Mesenchymal stem cell (in vitro differentiated cells and primary cell): ENCODE measurements at regions not wholly inside any gene's neighbourhood (a gene's known extent, or its start where the extent isn't known, plus 50 kb on each side); places are given as distances from the start of the nearest gene placed in this dataset.

Experiments used
- DNase-seq: peaks from one replicate; pipeline ENCODE4 v3.0.0-alpha.2; 2013
- H2AFZ ChIP-seq: one replicate; pipeline ENCODE4 v1.6.1; 2013; ENCODE audit warnings: low read depth, mild to moderate bottlenecking, control low read depth, inconsistent platforms, low read length, moderate library complexity
- H2AK5ac ChIP-seq: 2 replicates; pipeline ENCODE4 v1.6.1; 2013; ENCODE audit warnings: low read length, moderate library complexity, mild to moderate bottlenecking, inconsistent platforms; ENCODE audit not compliant: severe bottlenecking
- H2BK120ac ChIP-seq: one replicate; pipeline ENCODE4 v1.6.1; 2013; ENCODE audit warnings: low read depth, mild to moderate bottlenecking, inconsistent platforms, low read length, moderate library complexity
- H2BK12ac ChIP-seq, 2 experiments: one replicate each; pipeline ENCODE4 v1.6.1; 2013; ENCODE audit warnings: inconsistent platforms in 2 of 2, low read length in 2 of 2, mild to moderate bottlenecking in 2 of 2, moderate library complexity in 2 of 2, control low read depth in 1 of 2
- H2BK15ac ChIP-seq: one replicate; pipeline ENCODE4 v1.6.1; 2013; ENCODE audit warnings: mild to moderate bottlenecking, low read depth, inconsistent platforms; ENCODE audit not compliant: poor library complexity, severe bottlenecking
- H2BK5ac ChIP-seq: 2 replicates; pipeline ENCODE4 v1.6.1; 2013; ENCODE audit warnings: low read depth, mild to moderate bottlenecking, low read length, control low read depth, inconsistent platforms; ENCODE audit not compliant: poor library complexity, severe bottlenecking
- H3K14ac ChIP-seq, 2 experiments: one replicate each; pipeline ENCODE4 v1.6.1; 2013; ENCODE audit warnings: inconsistent platforms in 2 of 2, low read length in 2 of 2, control low read depth in 1 of 2, mild to moderate bottlenecking in 1 of 2, moderate library complexity in 1 of 2
- H3K18ac ChIP-seq, 2 experiments: one replicate each; pipeline ENCODE4 v1.6.1; 2013; ENCODE audit warnings: inconsistent platforms in 2 of 2, low read length in 2 of 2, control low read depth in 1 of 2, low read depth in 1 of 2, mild to moderate bottlenecking in 1 of 2
- H3K23ac ChIP-seq, 2 experiments: one replicate each; pipeline ENCODE4 v1.6.1; 2013; ENCODE audit warnings: inconsistent platforms in 2 of 2, low read length in 2 of 2, mild to moderate bottlenecking in 2 of 2, moderate library complexity in 2 of 2, control low read depth in 1 of 2
- H3K27ac ChIP-seq: 2 replicates; pipeline ENCODE4 v1.5.1; 2013; ENCODE audit warnings: mild to moderate bottlenecking, moderate library complexity, low read length, control low read depth, inconsistent platforms; ENCODE audit not compliant: poor library complexity, severe bottlenecking
- H3K27me3 ChIP-seq, 2 experiments: 2 replicates each; pipeline versions ENCODE4 v1.6.1 to v1.7.0; 2013; ENCODE audit warnings: low read length in 2 of 2, mild to moderate bottlenecking in 2 of 2, moderate library complexity in 2 of 2, control low read depth in 1 of 2, inconsistent platforms in 1 of 2; ENCODE audit not compliant: control insufficient read depth in 1 of 2, insufficient read depth in 1 of 2
- H3K36me3 ChIP-seq, 2 experiments: 2 replicates each; pipeline versions ENCODE4 v1.6.1 to v1.7.0; 2013; ENCODE audit warnings: low read length in 2 of 2, control low read depth in 1 of 2, inconsistent platforms in 1 of 2, low read depth in 1 of 2, mild to moderate bottlenecking in 1 of 2; ENCODE audit not compliant: insufficient read depth in 2 of 2, control insufficient read depth in 1 of 2
- H3K4ac ChIP-seq, 2 experiments: one replicate each; pipeline ENCODE4 v1.6.1; 2013; ENCODE audit warnings: inconsistent platforms in 2 of 2, low read length in 2 of 2, mild to moderate bottlenecking in 2 of 2, moderate library complexity in 2 of 2, control low read depth in 1 of 2, low read depth in 1 of 2
- H3K4me1 ChIP-seq: 2 replicates; pipeline ENCODE4 v1.6.1; 2013; ENCODE audit warnings: low read depth, low read length, control low read depth; ENCODE audit not compliant: control insufficient read depth, insufficient read depth
- H3K4me2 ChIP-seq: 2 replicates; pipeline ENCODE4 v1.6.1; 2013; ENCODE audit warnings: low read length, mild to moderate bottlenecking, inconsistent platforms; ENCODE audit not compliant: poor library complexity, severe bottlenecking
- H3K4me3 ChIP-seq, 2 experiments: 2 replicates each; pipeline versions ENCODE4 v1.5.1 to v1.7.0; 2013; ENCODE audit warnings: low read length in 2 of 2, mild to moderate bottlenecking in 2 of 2, control low read depth in 1 of 2, low read depth in 1 of 2; ENCODE audit not compliant: insufficient read depth in 1 of 2
- H3K79me1 ChIP-seq: replicated peaks from 2 replicates; pipeline ENCODE4 v1.6.1; 2013; ENCODE audit warnings: mild to moderate bottlenecking, control low read depth, low read length, inconsistent platforms; ENCODE audit not compliant: poor library complexity, severe bottlenecking
- H3K9ac ChIP-seq: 2 replicates; pipeline ENCODE4 v1.7.0; 2013; ENCODE audit warnings: mild to moderate bottlenecking, low read length, moderate library complexity
- H3K9me3 ChIP-seq: 2 replicates; pipeline ENCODE4 v1.7.0; 2013; ENCODE audit warnings: mild to moderate bottlenecking, low read length; ENCODE audit not compliant: control insufficient read depth
- H4K8ac ChIP-seq: one replicate; pipeline ENCODE4 v1.6.1; 2013; ENCODE audit warnings: inconsistent platforms, mild to moderate bottlenecking, low read length, moderate library complexity
- H4K91ac ChIP-seq: one replicate; pipeline ENCODE4 v1.6.1; 2013; ENCODE audit warnings: mild to moderate bottlenecking, low read length, inconsistent platforms
- WGBS: methylation state at CpG from one replicate; pipeline ENCODE4 v1.1.7; 2013; ENCODE audit warnings: mixed read lengths; 5-methylcytosine and 5-hydroxymethylcytosine counted together

GRCh38 chr12:63047146-63047545 is 103.9 kb downstream of the AVPR1A start:
- H4K8ac ChIP-seq = no peak overlapping the region
- H3K27ac ChIP-seq = peak overlapping the region; percentile 19
- H2AFZ ChIP-seq = no peak overlapping the region
- H3K4me3 ChIP-seq = no peak overlapping the region
- H3K79me1 ChIP-seq = no peaks in the 10 kb centered on the region
- no peak overlapping the region for H3K14ac ChIP-seq
- no peaks in the 10 kb centered on the region for H3K9me3 ChIP-seq
- no peak overlapping the region for H3K18ac ChIP-seq
- H3K4me1 ChIP-seq = peaks cover 6% of the 10 kb centered on the region
- H3K4ac ChIP-seq = no peak overlapping the region
- H2BK15ac ChIP-seq = no peak overlapping the region
- H2AK5ac ChIP-seq = peak overlapping the region; percentile 2
- WGBS = no CpG with 5 or more reads among the region's 1 CpG
- no peak overlapping the region for H2BK5ac ChIP-seq
- no peak overlapping the region for H3K23ac ChIP-seq
- no peaks in the 10 kb centered on the region for H3K36me3 ChIP-seq
- no peak for DNase-seq
- no peak overlapping the region for H3K9ac ChIP-seq
- H3K4me2 ChIP-seq = no peak overlapping the region
- no peak overlapping the region for H4K91ac ChIP-seq
- no peaks in the 10 kb centered on the region for H3K27me3 ChIP-seq
- H2BK12ac ChIP-seq = no peak overlapping the region
- no peak overlapping the region for H2BK120ac ChIP-seq

GRCh38 chr12:63045020-63045860 is 105.8 kb downstream of the AVPR1A start:
- 62% methylated on average over 4 of the region's 4 CpGs for WGBS
- no peaks in the 10 kb centered on the region for H3K79me1 ChIP-seq
- no peak overlapping the region for H3K14ac ChIP-seq
- DNase-seq = peak; percentile 16
- H4K8ac ChIP-seq = no peak overlapping the region
- H3K9me3 ChIP-seq = no peaks in the 10 kb centered on the region
- peak overlapping the region; percentile 99 for H3K27ac ChIP-seq
- no peak overlapping the region for H3K18ac ChIP-seq
- H3K36me3 ChIP-seq = no peaks in the 10 kb centered on the region
- no peaks in the 10 kb centered on the region for H3K27me3 ChIP-seq
- no peak overlapping the region for H2BK12ac ChIP-seq
- H4K91ac ChIP-seq = no peak overlapping the region
- peaks cover 6% of the 10 kb centered on the region for H3K4me1 ChIP-seq
- H2BK120ac ChIP-seq = no peak overlapping the region
- no peak overlapping the region for H3K9ac ChIP-seq
- H2AK5ac ChIP-seq = peak overlapping the region; percentile 92
- H2AFZ ChIP-seq = no peak overlapping the region
- no peak overlapping the region for H2BK15ac ChIP-seq
- H3K4me2 ChIP-seq = no peak overlapping the region
- no peak overlapping the region for H3K4ac ChIP-seq
- peak overlapping the region; percentile 75 for H2BK5ac ChIP-seq
- no peak overlapping the region for H3K4me3 ChIP-seq
- no peak overlapping the region for H3K23ac ChIP-seq

DNA sequence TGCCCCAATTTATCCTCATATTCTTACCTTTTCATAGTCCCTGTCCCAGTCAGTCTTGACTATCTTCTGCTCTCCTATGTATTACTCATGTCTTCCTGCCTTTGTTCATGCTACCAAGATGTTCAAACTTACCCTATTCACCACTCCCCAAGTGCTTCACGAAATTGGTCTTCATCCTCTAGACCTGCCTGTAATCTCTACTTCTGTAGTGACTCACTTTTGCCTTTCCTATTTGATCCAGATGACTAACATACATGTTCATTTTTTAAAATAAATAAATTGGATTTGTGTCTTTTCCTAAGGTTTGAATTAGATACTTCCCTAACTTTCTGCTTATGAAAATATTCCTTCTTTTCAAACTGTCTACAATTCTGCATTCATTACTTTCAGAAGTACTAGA is 107.7 kb upstream of the PPM1H start:
- no peak overlapping the region for H4K8ac ChIP-seq
- H3K9ac ChIP-seq = no peak overlapping the region
- H3K4me2 ChIP-seq = no peak overlapping the region
- no peak overlapping the region for H2AFZ ChIP-seq
- H3K4ac ChIP-seq = no peak overlapping the region
- no peak overlapping the region for H3K4me3 ChIP-seq
- no peaks in the 10 kb centered on the region for H3K27me3 ChIP-seq
- H3K79me1 ChIP-seq = no peaks in the 10 kb centered on the region
- no peak overlapping the region for H3K14ac ChIP-seq
- no peak overlapping the region for H3K27ac ChIP-seq
- no peaks in the 10 kb centered on the region for H3K36me3 ChIP-seq
- H2BK15ac ChIP-seq = no peak overlapping the region
- no peaks in the 10 kb centered on the region for H3K9me3 ChIP-seq
- no peak overlapping the region for H2BK12ac ChIP-seq
- no peak overlapping the region for H3K18ac ChIP-seq
- 76% methylated on average over 1 of the region's 1 CpG for WGBS
- H2BK120ac ChIP-seq = no peak overlapping the region
- H2BK5ac ChIP-seq = no peak overlapping the region
- no peak overlapping the region for H3K23ac ChIP-seq
- H3K4me1 ChIP-seq = peaks cover 5% of the 10 kb centered on the region
- DNase-seq = no peak
- no peak overlapping the region for H2AK5ac ChIP-seq
- no peak overlapping the region for H4K91ac ChIP-seq

DNA sequence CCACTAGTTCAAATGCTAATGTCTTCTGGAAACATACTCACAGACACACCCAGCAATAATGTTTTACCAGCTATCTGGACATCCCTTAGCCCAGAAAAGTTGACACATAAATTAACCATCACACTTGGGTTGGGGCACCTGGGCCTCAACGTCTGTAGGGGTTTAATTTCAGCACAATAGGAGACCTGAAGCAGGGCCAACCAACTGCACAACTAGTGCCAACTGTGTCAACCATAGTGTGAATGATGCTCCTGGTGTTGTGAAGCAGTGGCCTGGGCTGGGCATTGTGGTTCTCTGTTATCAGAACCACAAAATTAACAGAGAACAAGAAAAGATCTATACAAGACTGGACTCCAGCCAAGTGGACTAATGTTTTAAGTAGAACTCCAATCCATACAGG is 106.7 kb upstream of the PPM1H start:
- Histone ChIP-seq H3K9ac (no peak overlapping the region), H3K27me3 (no peaks in the 10 kb centered on the region), H3K4me3 (no peak overlapping the region), H3K36me3 (no peaks in the 10 kb centered on the region), H3K14ac (no peak overlapping the region), H3K18ac (no peak overlapping the region), H3K23ac (no peak overlapping the region), H3K4me2 (no peak overlapping the region), H2BK15ac (no peak overlapping the region), H3K79me1 (no peaks in the 10 kb centered on the region), H2BK120ac (no peak overlapping the region), H2AFZ (no peak overlapping the region), H2AK5ac (peak overlapping the region; percentile 53), H4K91ac (no peak overlapping the region), H2BK5ac (no peak overlapping the region), H4K8ac (no peak overlapping the region), H3K27ac (no peak overlapping the region), H3K4ac (no peak overlapping the region), H3K4me1 (peaks cover 4% of the 10 kb centered on the region), H3K9me3 (no peaks in the 10 kb centered on the region), H2BK12ac (no peak overlapping the region)
- no peak for DNase-seq
- 33% methylated on average over 1 of the region's 1 CpG for WGBS
